Endothelial cell of umbilical vein (primary cell): ENCODE measurements at regions not wholly inside any gene's neighbourhood (a gene's known extent, or its start where the extent isn't known, plus 50 kb on each side); places are given as distances from the start of the nearest gene placed in this dataset.
"Not testable (repeated sequence)": the region's sequence is repeated elsewhere in the genome, so short reads cannot be mapped to it uniquely, and the experiment has no call there.

Experiments
- MAX ChIP-seq: IDR thresholded peaks from 2 replicates; pipeline ENCODE4 v1.6.1; 2011; ENCODE audit not compliant: insufficient read depth, insufficient read length
- POLR2A ChIP-seq: IDR thresholded peaks from 2 replicates; pipeline ENCODE4 v1.6.1; 2012; ENCODE audit warnings: low read depth, mild to moderate bottlenecking, control low read depth, low read length

DNA sequence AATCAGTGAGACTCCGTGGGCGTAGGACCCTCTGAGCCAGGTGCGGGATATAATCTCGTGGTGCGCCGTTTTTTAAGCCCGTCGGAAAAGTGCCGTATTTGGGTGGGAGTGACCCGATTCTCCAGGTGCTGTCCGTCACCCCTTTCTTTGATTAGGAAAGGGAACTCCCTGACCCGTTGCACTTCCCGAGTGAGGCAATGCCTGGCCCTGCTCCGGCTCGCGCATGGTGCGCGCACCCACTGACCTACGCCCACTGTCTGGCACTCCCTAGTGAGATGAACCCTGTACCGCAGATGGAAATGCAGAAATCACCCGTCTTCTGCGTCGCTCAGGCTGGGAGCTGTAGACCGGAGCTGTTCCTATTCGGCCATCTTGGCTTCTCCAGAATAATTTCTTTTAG, 612.3 kb downstream of the RAPGEF2 start:
- TF ChIP-seq POLR2A, MAX: not testable (repeated sequence)
